H1 (cell line): ENCODE measurements at regions not wholly inside any gene's neighbourhood (a gene's known extent, or its start where the extent isn't known, plus 50 kb on each side); places are given as distances from the start of the nearest gene placed in this dataset.

ENCODE experiments used
- CTCF ChIA-PET: fragments of 300-600 bp; sonication (Branson Sonifier 250); formaldehyde crosslinking; loops from one replicate; lab custom pipeline; 2021; ENCODE audit not compliant: partially characterized antibody; lab: Charles Lee
- POLR2A ChIA-PET: fragments of 300-600 bp; sonication (Branson Sonifier 250); formaldehyde crosslinking; loops from one replicate; lab custom pipeline; 2021; ENCODE audit warnings: inconsistent platforms; ENCODE audit not compliant: partially characterized antibody; lab: Charles Lee
- DNase-seq, 2 experiments: peaks; one replicate each; pipeline versions ENCODE4 v3.0.0 to v3.0.0-alpha.2; 2010 to 2022; ENCODE audit warnings: low spot score in 2 of 2, low read depth in 1 of 2, mixed read lengths in 1 of 2
- FAIRE-seq: peaks from 2 replicates; lab custom pipeline; 2011; peaks lifted over from hg19 to GRCh38; lab: Jason Lieb, UNC
- H2AFZ ChIP-seq: 2 replicates; pipeline ENCODE4 v1.8.1; 2012; ENCODE audit warnings: low read length, inconsistent platforms
- H2AK5ac ChIP-seq: 2 replicates; pipeline ENCODE4 v1.6.1; 2013; ENCODE audit warnings: low read depth, low read length
- H2BK120ac ChIP-seq: replicated peaks from 2 replicates; pipeline ENCODE3; 2013; ENCODE audit warnings: low read depth, low read length, inconsistent platforms
- H2BK12ac ChIP-seq: 2 replicates; pipeline ENCODE4 v1.6.1; 2013; ENCODE audit warnings: low read depth, low read length
- H2BK15ac ChIP-seq: 2 replicates; pipeline ENCODE4 v1.6.1; 2013; ENCODE audit warnings: low read length
- H2BK20ac ChIP-seq: 2 replicates; pipeline ENCODE4 v1.6.1; 2013; ENCODE audit warnings: low read length
- H2BK5ac ChIP-seq: 2 replicates; pipeline ENCODE4 v1.6.1; 2013; ENCODE audit warnings: low read depth, low read length
- H3K14ac ChIP-seq: 2 replicates; pipeline ENCODE4 v1.6.1; 2013; ENCODE audit warnings: inconsistent platforms; ENCODE audit not compliant: insufficient read length
- H3K18ac ChIP-seq: 2 replicates; pipeline ENCODE4 v1.6.1; 2013; ENCODE audit warnings: low read length; ENCODE audit errors: extremely low read depth
- H3K23ac ChIP-seq: 2 replicates; pipeline ENCODE4 v1.6.1; 2013; ENCODE audit warnings: inconsistent platforms; ENCODE audit not compliant: insufficient read length
- H3K23me2 ChIP-seq: 2 replicates; pipeline ENCODE4 v1.6.1; 2013; ENCODE audit warnings: low read depth, low read length
- H3K27ac ChIP-seq: 2 replicates; pipeline ENCODE4 v1.6.1; 2011; ENCODE audit warnings: low read depth, low read length, inconsistent platforms
- H3K27me3 ChIP-seq, 4 experiments: replicated peaks in 1 of 4; 1 replicate in 1 of 4; 2 replicates in 3 of 4; pipeline versions ENCODE4 v1.6.1 to v1.8.1; 2011 to 2013; ENCODE audit warnings: low read length in 3 of 4, mild to moderate bottlenecking in 3 of 4, inconsistent platforms in 2 of 4, mixed read lengths in 2 of 4, moderate library complexity in 1 of 4; ENCODE audit not compliant: control insufficient read depth in 3 of 4, insufficient read depth in 3 of 4; ENCODE audit errors: extremely low read depth in 1 of 4
- H3K36me3 ChIP-seq, 4 experiments: 2 replicates each; pipeline versions ENCODE4 v1.6.1 to v1.8.1; 2011 to 2013; ENCODE audit warnings: mild to moderate bottlenecking in 4 of 4, low read length in 3 of 4, moderate library complexity in 2 of 4, control low read depth in 1 of 4, inconsistent platforms in 1 of 4; ENCODE audit not compliant: insufficient read depth in 4 of 4, control insufficient read depth in 2 of 4
- H3K4ac ChIP-seq: replicated peaks from 2 replicates; pipeline ENCODE3; 2013; ENCODE audit warnings: low read length, low read depth, mixed read lengths, inconsistent platforms; ENCODE audit not compliant: insufficient read length
- H3K4me1 ChIP-seq, 4 experiments: replicated peaks in 1 of 4; 1 replicate in 1 of 4; 2 replicates in 3 of 4; pipeline versions ENCODE4 v1.6.1 to v1.8.1; 2011 to 2013; ENCODE audit warnings: low read length in 3 of 4, inconsistent platforms in 2 of 4, mixed read lengths in 1 of 4; ENCODE audit not compliant: insufficient read depth in 4 of 4, control insufficient read depth in 3 of 4
- H3K4me2 ChIP-seq, 2 experiments: 2 replicates each; pipeline versions ENCODE4 v1.6.1 to v1.8.1; 2011 to 2013; ENCODE audit warnings: low read depth in 2 of 2, low read length in 2 of 2, control low read depth in 1 of 2, inconsistent platforms in 1 of 2, mild to moderate bottlenecking in 1 of 2; ENCODE audit not compliant: insufficient read depth in 1 of 2
- H3K4me3 ChIP-seq, 4 experiments: fragments of 200-600, 300-600 bp in 1 of 4; sonication (generic), shearing (Covaris generic), sonication (Bioruptor Twin) in 1 of 4; 2 replicates each; pipeline versions ENCODE4 v1.5.1 to v1.8.1; 2011 to 2016; ENCODE audit warnings: low read length in 4 of 4, low read depth in 3 of 4, control low read depth in 2 of 4, inconsistent platforms in 2 of 4, mild to moderate bottlenecking in 2 of 4, mixed read lengths in 1 of 4, moderate library complexity in 1 of 4; ENCODE audit not compliant: insufficient read depth in 2 of 4; ENCODE audit errors: extremely low read depth in 1 of 4
- H3K56ac ChIP-seq: replicated peaks from 2 replicates; pipeline ENCODE3; 2013; ENCODE audit warnings: low read depth, mild to moderate bottlenecking, mixed read lengths, low read length, inconsistent platforms; ENCODE audit not compliant: insufficient read length
- H3K79me1 ChIP-seq: 2 replicates; pipeline ENCODE4 v1.6.1; 2013; ENCODE audit warnings: low read depth, low read length, control low read depth
- H3K79me2 ChIP-seq, 2 experiments: 2 replicates each; pipeline versions ENCODE4 v1.6.1 to v1.8.1; 2012 to 2013; ENCODE audit warnings: low read length in 2 of 2, mild to moderate bottlenecking in 2 of 2, inconsistent platforms in 1 of 2; ENCODE audit not compliant: insufficient read depth in 2 of 2, control insufficient read depth in 1 of 2
- H3K9ac ChIP-seq, 4 experiments: replicated peaks in 1 of 4; 1 replicate in 1 of 4; 2 replicates in 3 of 4; pipeline versions ENCODE4 v1.6.1 to v1.8.1; 2011 to 2013; ENCODE audit warnings: low read depth in 3 of 4, low read length in 3 of 4, control low read depth in 2 of 4, mild to moderate bottlenecking in 2 of 4, moderate library complexity in 2 of 4, inconsistent platforms in 1 of 4; ENCODE audit errors: extremely low read depth in 1 of 4
- H3K9me3 ChIP-seq, 2 experiments: 2 replicates each; pipeline versions ENCODE4 v1.6.1 to v1.8.1; 2012 to 2013; ENCODE audit warnings: mild to moderate bottlenecking in 2 of 2, moderate library complexity in 2 of 2, control low read depth in 1 of 2, inconsistent platforms in 1 of 2, low read depth in 1 of 2, low read length in 1 of 2, mixed read lengths in 1 of 2; ENCODE audit not compliant: insufficient read depth in 2 of 2
- H4K20me1 ChIP-seq, 2 experiments: replicated peaks in 1 of 2; 2 replicates each; pipeline versions ENCODE3 to v1.8.1; 2011 to 2013; ENCODE audit warnings: inconsistent platforms in 2 of 2, low read length in 2 of 2, mild to moderate bottlenecking in 1 of 2; ENCODE audit not compliant: insufficient read depth in 2 of 2, control insufficient read depth in 1 of 2
- H4K5ac ChIP-seq: 2 replicates; pipeline ENCODE4 v1.6.1; 2013; ENCODE audit warnings: low read length, low read depth, mixed read lengths, inconsistent platforms; ENCODE audit not compliant: insufficient read length
- H4K8ac ChIP-seq: 2 replicates; pipeline ENCODE4 v1.8.0; 2013; ENCODE audit warnings: mild to moderate bottlenecking, moderate library complexity, low read length, inconsistent platforms; ENCODE audit not compliant: insufficient read depth; ENCODE audit errors: extremely low read depth
- H4K91ac ChIP-seq: replicated peaks from 2 replicates; pipeline ENCODE3; 2013; ENCODE audit warnings: low read length, mixed read lengths, inconsistent platforms; ENCODE audit not compliant: insufficient read length
- BACH1 ChIP-seq: IDR thresholded peaks from 2 replicates; pipeline ENCODE4 v1.6.1; 2012; ENCODE audit warnings: low read length, improper control_type of control experiment
- FOSL1 ChIP-seq: IDR thresholded peaks from 2 replicates; pipeline ENCODE4 v1.6.1; 2011; ENCODE audit warnings: mild to moderate bottlenecking, low read depth, low read length, moderate library complexity; ENCODE audit not compliant: insufficient read depth
- GTF2F1 ChIP-seq: IDR thresholded peaks from 2 replicates; pipeline ENCODE4 v1.6.1; 2012; ENCODE audit warnings: low read depth, low read length, improper control_type of control experiment, borderline replicate concordance
- HDAC6 ChIP-seq: IDR thresholded peaks from one replicate; pipeline ENCODE4 v1.7.1; 2012; ENCODE audit warnings: low read depth, mild to moderate bottlenecking, inconsistent platforms, low read length, moderate library complexity
- KDM4A ChIP-seq: IDR thresholded peaks from one replicate; pipeline ENCODE4 v1.7.1; 2012; ENCODE audit warnings: low read depth, mild to moderate bottlenecking, moderate library complexity, low read length, inconsistent platforms; ENCODE audit not compliant: severe bottlenecking
- MAFK ChIP-seq: IDR thresholded peaks from 2 replicates; pipeline ENCODE4 v1.6.1; 2012; ENCODE audit warnings: low read depth, mild to moderate bottlenecking, improper control_type of control experiment, low read length
- MAX ChIP-seq: IDR thresholded peaks from 2 replicates; pipeline ENCODE4 v1.6.1; 2012; ENCODE audit warnings: inconsistent platforms
- NRF1 ChIP-seq: IDR thresholded peaks from 2 replicates; pipeline ENCODE4 v1.6.1; 2011; ENCODE audit warnings: mild to moderate bottlenecking, low read depth, low read length, improper control_type of control experiment
- PHF8 ChIP-seq: fragments of 200-600 bp; sonication (generic); conservative IDR thresholded peaks from 2 replicates; pipeline ENCODE4 v1.7.1; 2012; ENCODE audit warnings: low read depth, mild to moderate bottlenecking, inconsistent platforms, low read length, moderate library complexity
- SAP30 ChIP-seq: fragments of 300-600 bp; sonication (generic); IDR thresholded peaks from 2 replicates; pipeline ENCODE4 v1.7.1; 2012; ENCODE audit warnings: low read length, moderate library complexity, mild to moderate bottlenecking, inconsistent platforms; ENCODE audit not compliant: insufficient read depth, insufficient replicate concordance
- SUZ12 ChIP-seq: fragments of 200-600 bp; sonication (generic); IDR thresholded peaks from 2 replicates; pipeline ENCODE4 v1.6.1; 2012; ENCODE audit warnings: mild to moderate bottlenecking, inconsistent platforms, low read length, moderate library complexity, mixed read lengths
- TEAD4 ChIP-seq: IDR thresholded peaks from 2 replicates; pipeline ENCODE4 v1.6.1; 2012; ENCODE audit warnings: low read depth, low read length, inconsistent platforms, mixed read lengths
- USF2 ChIP-seq: IDR thresholded peaks from 2 replicates; pipeline ENCODE4 v1.6.1; 2011; ENCODE audit warnings: low read length, improper control_type of control experiment
- WGBS, 2 experiments: shearing (Covaris generic) in 1 of 2; methylation state at CpG; one replicate each; pipeline versions ENCODE4 v1.1.6 to v1.1.7; 2013 to 2015; ENCODE audit warnings: low lambda C conversion rate in 2 of 2, mixed read lengths in 2 of 2, inconsistent platforms in 1 of 2, low coverage in 1 of 2, missing lambda C conversion rate in 1 of 2; ENCODE audit not compliant: insufficient replicate concordance in 2 of 2, insufficient coverage in 1 of 2, insufficient read length in 1 of 2; ENCODE audit errors: extremely low coverage in 1 of 2, missing lambda C conversion rate in 1 of 2; 5-methylcytosine and 5-hydroxymethylcytosine counted together

GRCh38 chr22:48884786-48885185 lies 942.9 kb downstream of the BRD1 start:
- Histone ChIP-seq H3K4ac (no peak overlapping the region), H2BK5ac (no peak overlapping the region), H3K4me1 (peaks cover 0 to 5% (median 0%) of the 10 kb centered on the region in 4 experiments; a peak in 1 of 7 replicates), H3K27ac (no peak overlapping the region), H4K91ac (no peak overlapping the region), H3K18ac (no peak overlapping the region), H3K4me3 (no peak overlapping the region), H3K9me3 (peaks cover 0 to 5% of the 10 kb centered on the region in 2 experiments; a peak in 1 of 4 replicates), H2BK120ac (no peak overlapping the region), H3K27me3 (peaks cover 0 to 6% (median 0%) of the 10 kb centered on the region in 4 experiments; a peak in 1 of 7 replicates), H2BK20ac (no peak overlapping the region), H4K5ac (no peak overlapping the region), H2AK5ac (no peak overlapping the region), H2AFZ (no peak overlapping the region), H2BK15ac (no peak overlapping the region), H3K56ac (no peak overlapping the region), H4K8ac (peak overlapping the region; percentile 17; the same call in 1 of the 2 replicates), H3K23ac (no peak overlapping the region), H3K9ac (no peak overlapping the region), H2BK12ac (no peak overlapping the region), H3K4me2 (no peak overlapping the region), H3K23me2 (peaks cover 24% of the 10 kb centered on the region), H3K79me1 (0 out of 2 replicates have a peak, but pooled peaks cover 2% of the 10 kb centered on the region), H3K14ac (no peak overlapping the region), H4K20me1 (peaks cover 0 to 18% of the 10 kb centered on the region in 2 experiments), H3K79me2 (no peaks in the 10 kb centered on the region), H3K36me3 (no peaks in the 10 kb centered on the region; a peak in 1 of 8 replicates)
- DNase-seq (no peak), FAIRE-seq (no peak)
- ChIA-PET POLR2A (no interaction called here), CTCF (interaction anchor here (0.6 kb wide), 1 partner anchor 16 kb away, joined by 4 read pairs; no protein-coding TSS in a partner anchor)
- 89% methylated on average over 12 of the region's 16 CpGs; no CpG with 5 or more reads in 1 of the 2 experiments for WGBS, 2 experiments
- TF ChIP-seq NRF1 (no peak), HDAC6 (no peak), MAFK (no peak), SAP30 (no peak), KDM4A (no peak), PHF8 (no peak), GTF2F1 (no peak), MAX (no peak), SUZ12 (no peak), BACH1 (no peak), FOSL1 (no peak), TEAD4 (no peak), USF2 (no peak)
